Activated B cell treated with CpG ODN at 0.5 μM for 24 hours (primary cell): ENCODE measurements at regions not wholly inside any gene's neighbourhood (a gene's known extent, or its start where the extent isn't known, plus 50 kb on each side); places are given as distances from the start of the nearest gene placed in this dataset.

Source experiments
- ATAC-seq: fragments of 200-7000 bp; cut with Tn5 transposase; one replicate; pipeline ENCODE4 v1.10.0; 2021; ENCODE audit warnings: low read depth, mild to moderate bottlenecking, moderate library complexity
- CTCF ChIA-PET: fragments of 350-600 bp; sonication (Branson Sonifier 250); formaldehyde crosslinking; loops from one replicate; lab custom pipeline; 2021; ENCODE audit warnings: antibody characterized with exemption; lab: Charles Lee
- POLR2A ChIA-PET: fragments of 350-600 bp; sonication (Branson Sonifier 250); formaldehyde crosslinking; loops from one replicate; lab custom pipeline; 2021; ENCODE audit warnings: antibody characterized with exemption; lab: Charles Lee
- DNase-seq: peaks from one replicate; pipeline ENCODE4 v3.0.0; 2022
- H3K27ac Mint-ChIP-seq: one replicate; pipeline ENCODE4 v1.8.0; 2020; ENCODE audit warnings: mixed read lengths
- H3K27me3 Mint-ChIP-seq: one replicate; pipeline ENCODE4 v1.8.0; 2021; ENCODE audit warnings: mixed read lengths
- H3K36me3 Mint-ChIP-seq: one replicate; pipeline ENCODE4 v1.8.0; 2021; ENCODE audit warnings: low read depth, mixed read lengths
- H3K4me1 Mint-ChIP-seq: one replicate; pipeline ENCODE4 v1.8.0; 2021; ENCODE audit warnings: mixed read lengths
- H3K4me3 Mint-ChIP-seq: one replicate; pipeline ENCODE4 v1.8.0; 2020; ENCODE audit warnings: mild to moderate bottlenecking, mixed read lengths
- H3K9me3 Mint-ChIP-seq: one replicate; pipeline ENCODE4 v1.8.0; 2020; ENCODE audit warnings: mixed read lengths
- CTCF ChIP-seq: fragments of 200-600 bp; IDR thresholded peaks from one replicate; pipeline ENCODE4 v1.8.0; 2022; ENCODE audit warnings: antibody characterized with exemption, mild to moderate bottlenecking
- intact Hi-C: fragments of 100-400 bp; cut with micrococcal nuclease; formaldehyde crosslinking; loops from one replicate; pipeline ENCODE4 v1.15.1; 2024

GRCh38 chr14:100649173-100649519 is 61.9 kb upstream of the BEGAIN start:
- intact Hi-C loops = no loop called here
- no peak overlapping the region for H3K4me3 Mint-ChIP-seq
- H3K4me1 Mint-ChIP-seq = peaks cover 4% of the 10 kb centered on the region
- no peak for TF ChIP-seq CTCF
- H3K27ac Mint-ChIP-seq = no peak overlapping the region
- ChIA-PET POLR2A (no interaction called here), CTCF (no interaction called here)
- no peak for DNase-seq
- H3K27me3 Mint-ChIP-seq = peaks cover 10% of the 10 kb centered on the region
- H3K9me3 Mint-ChIP-seq = no peaks in the 10 kb centered on the region
- H3K36me3 Mint-ChIP-seq = no peaks in the 10 kb centered on the region
- no peak for ATAC-seq

- Mint-ChIP-seq H3K27me3 (peaks cover 13% of the 10 kb centered on the region), H3K27ac (no peak overlapping the region), H3K9me3 (no peaks in the 10 kb centered on the region), H3K36me3 (no peaks in the 10 kb centered on the region), H3K4me1 (peaks cover 8% of the 10 kb centered on the region), H3K4me3 (no peak overlapping the region)
- DNase-seq (no peak), ATAC-seq (no peak)
- TF ChIP-seq CTCF = no peak
- POLR2A ChIA-PET = no interaction called here
- intact Hi-C loops = loop anchor here (10.0 kb wide), 1 partner anchor 377 kb away; no protein-coding TSS in a partner anchor
- CTCF ChIA-PET = interaction anchor here (0.8 kb wide), 1 partner anchor 267 kb away, joined by 4 read pairs; no protein-coding TSS in a partner anchor
These were observed 64.8 kb upstream of the BEGAIN start for GRCh38 chr14:100651999-100652508.

- intact Hi-C loops = loop anchor here (10.0 kb wide), 1 partner anchor 378 kb away; no protein-coding TSS in a partner anchor
- Mint-ChIP-seq H3K27ac (no peak overlapping the region), H3K36me3 (no peaks in the 10 kb centered on the region), H3K27me3 (peaks cover 14% of the 10 kb centered on the region), H3K4me3 (no peak overlapping the region), H3K4me1 (peaks cover 8% of the 10 kb centered on the region), H3K9me3 (no peaks in the 10 kb centered on the region)
- POLR2A ChIA-PET = no interaction called here
- no peak for TF ChIP-seq CTCF
- CTCF ChIA-PET = interaction anchor here (0.8 kb wide), 1 partner anchor 267 kb away, joined by 4 read pairs; no protein-coding TSS in a partner anchor
- no peak for ATAC-seq
- DNase-seq = no peak
These were observed 65.5 kb upstream of the BEGAIN start for GRCh38 chr14:100652744-100653143.

GRCh38 chr14:100653409-100653808 is 66.2 kb upstream of the BEGAIN start:
- H3K4me1 Mint-ChIP-seq = peaks cover 8% of the 10 kb centered on the region
- H3K27me3 Mint-ChIP-seq = peaks cover 16% of the 10 kb centered on the region
- no peak for TF ChIP-seq CTCF
- DNase-seq = no peak
- H3K36me3 Mint-ChIP-seq = no peaks in the 10 kb centered on the region
- no peak overlapping the region for H3K27ac Mint-ChIP-seq
- ChIA-PET POLR2A (no interaction called here), CTCF (no interaction called here)
- intact Hi-C loops = loop anchor here (10.0 kb wide), 1 partner anchor 379 kb away; no protein-coding TSS in a partner anchor
- H3K9me3 Mint-ChIP-seq = no peaks in the 10 kb centered on the region
- ATAC-seq = no peak
- H3K4me3 Mint-ChIP-seq = no peak overlapping the region

- peaks cover 16% of the 10 kb centered on the region for H3K27me3 Mint-ChIP-seq
- peaks cover 8% of the 10 kb centered on the region for H3K4me1 Mint-ChIP-seq
- no peaks in the 10 kb centered on the region for H3K9me3 Mint-ChIP-seq
- DNase-seq (no peak), ATAC-seq (no peak)
- no peaks in the 10 kb centered on the region for H3K36me3 Mint-ChIP-seq
- H3K27ac Mint-ChIP-seq = no peak overlapping the region
- TF ChIP-seq CTCF = no peak
- H3K4me3 Mint-ChIP-seq = no peak overlapping the region
- ChIA-PET CTCF (no interaction called here), POLR2A (no interaction called here)
- intact Hi-C loops = loop anchor here (2.0 to 10.0 kb wide), 2 partner anchors 271 to 379 kb away; no protein-coding TSS in a partner anchor
These were observed 67.0 kb upstream of the BEGAIN start for GRCh38 chr14:100654025-100654813.
